ENCODE measurements at regions not wholly inside any gene's neighbourhood (a gene's known extent, or its start where the extent isn't known, plus 50 kb on each side); places are given as distances from the start of the nearest gene placed in this dataset.
"Not testable (repeated sequence)": the region's sequence is repeated elsewhere in the genome, so short reads cannot be mapped to it uniquely, and the experiment has no call there.

DNA sequence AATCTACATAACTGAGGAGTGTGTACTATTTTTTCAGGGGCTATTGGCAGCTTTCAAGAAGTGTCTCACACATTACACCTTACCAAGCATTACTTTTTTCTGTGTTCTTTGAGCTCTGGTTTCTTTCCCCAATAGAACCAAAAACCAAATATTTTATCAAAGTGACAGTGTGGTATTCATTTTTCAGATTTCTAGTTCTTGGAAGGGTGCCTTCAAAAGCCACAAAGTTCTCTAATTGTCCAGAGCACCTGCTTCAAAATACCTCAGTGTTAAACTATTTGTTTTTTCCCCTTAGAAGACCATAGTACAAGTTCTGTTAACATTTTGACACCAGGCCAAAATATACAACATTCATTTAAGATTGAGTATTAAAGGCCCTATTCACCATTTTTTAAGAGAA is 515.7 kb downstream of the ETNK1 start:
- no peak overlapping the region for H3K4me3 ChIP-seq (ENCODE audit: low read depth in 1 of 3, low read length in 3 of 3)
- TF ChIP-seq, protein P1, sequence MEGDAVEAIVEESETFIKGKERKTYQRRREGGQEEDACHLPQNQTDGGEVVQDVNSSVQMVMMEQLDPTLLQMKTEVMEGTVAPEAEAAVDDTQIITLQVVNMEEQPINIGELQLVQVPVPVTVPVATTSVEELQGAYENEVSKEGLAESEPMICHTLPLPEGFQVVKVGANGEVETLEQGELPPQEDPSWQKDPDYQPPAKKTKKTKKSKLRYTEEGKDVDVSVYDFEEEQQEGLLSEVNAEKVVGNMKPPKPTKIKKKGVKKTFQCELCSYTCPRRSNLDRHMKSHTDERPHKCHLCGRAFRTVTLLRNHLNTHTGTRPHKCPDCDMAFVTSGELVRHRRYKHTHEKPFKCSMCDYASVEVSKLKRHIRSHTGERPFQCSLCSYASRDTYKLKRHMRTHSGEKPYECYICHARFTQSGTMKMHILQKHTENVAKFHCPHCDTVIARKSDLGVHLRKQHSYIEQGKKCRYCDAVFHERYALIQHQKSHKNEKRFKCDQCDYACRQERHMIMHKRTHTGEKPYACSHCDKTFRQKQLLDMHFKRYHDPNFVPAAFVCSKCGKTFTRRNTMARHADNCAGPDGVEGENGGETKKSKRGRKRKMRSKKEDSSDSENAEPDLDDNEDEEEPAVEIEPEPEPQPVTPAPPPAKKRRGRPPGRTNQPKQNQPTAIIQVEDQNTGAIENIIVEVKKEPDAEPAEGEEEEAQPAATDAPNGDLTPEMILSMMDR (IDR thresholded peaks at IDR 0.05; ENCODE audit: low read depth, low read length, missing input control): no peak
- TF ChIP-seq NR2F2 (IDR thresholded peaks at IDR 0.05) (no peak), SP1 (IDR thresholded peaks at IDR 0.05) (no peak), RXRA (IDR thresholded peaks at IDR 0.05) (no peak), YY1 (IDR thresholded peaks at IDR 0.05) (no peak), ZBTB33 (IDR thresholded peaks at IDR 0.05) (no peak), JUND (IDR thresholded peaks at IDR 0.05) (no peak), HNF4A (conservative IDR thresholded peaks at IDR 0.05) (no peak), MAX (IDR thresholded peaks at IDR 0.05) (no peak), FOXA1 (IDR thresholded peaks at IDR 0.05) (no peak), FOXA2 (IDR thresholded peaks at IDR 0.05) (no peak), TAF1 (conservative IDR thresholded peaks at IDR 0.05) (no peak), HNF4G (IDR thresholded peaks at IDR 0.05) (no peak)
- TF ChIP-seq, protein P2, sequence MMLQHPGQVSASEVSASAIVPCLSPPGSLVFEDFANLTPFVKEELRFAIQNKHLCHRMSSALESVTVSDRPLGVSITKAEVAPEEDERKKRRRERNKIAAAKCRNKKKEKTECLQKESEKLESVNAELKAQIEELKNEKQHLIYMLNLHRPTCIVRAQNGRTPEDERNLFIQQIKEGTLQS (IDR thresholded peaks at IDR 0.05): no peak
- no peak for DNase-seq (ENCODE audit: low spot score)

DNA sequence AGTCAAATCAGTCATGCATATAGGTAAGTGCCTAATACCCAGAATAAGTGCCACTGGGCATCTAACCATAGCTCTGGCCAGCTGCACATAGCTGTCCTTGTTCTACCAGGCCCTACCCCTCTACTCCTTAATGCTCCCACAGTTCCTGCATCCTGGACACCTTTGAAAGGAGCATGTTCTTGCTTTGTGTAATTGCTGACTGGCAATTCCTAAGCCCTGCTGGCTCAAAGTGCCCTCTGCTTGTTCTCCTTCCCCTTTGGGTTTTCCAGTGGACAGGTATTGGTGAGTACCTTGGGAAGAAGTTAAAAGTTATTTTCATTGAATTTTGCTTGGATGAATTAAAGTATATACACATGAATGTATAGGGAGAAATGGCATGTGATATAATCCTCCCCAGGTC is 516.4 kb downstream of the ETNK1 start:
- no peak overlapping the region for H3K4me3 ChIP-seq (ENCODE audit: low read depth in 1 of 3, low read length in 3 of 3)
- H3K27ac ChIP-seq (ENCODE audit: low read depth in 1 of 2, low read length in 2 of 2): no peak overlapping the region
- H3K4me1 ChIP-seq (ENCODE audit: control insufficient read depth in 4 of 4, insufficient read depth in 4 of 4, low read length in 3 of 4): no peaks in the 10 kb centered on the region
- H3K9ac ChIP-seq (ENCODE audit: low read depth in 1 of 2, low read length in 2 of 2): no peak overlapping the region
- H3K36me3 ChIP-seq (ENCODE audit: control insufficient read depth in 4 of 4, insufficient read depth in 3 of 4, low read depth in 1 of 4, low read length in 3 of 4): no peaks in the 10 kb centered on the region
- no peaks in the 10 kb centered on the region for H3K27me3 ChIP-seq (ENCODE audit: control insufficient read depth in 4 of 4, insufficient read depth in 4 of 4, low read length in 3 of 4)
- H3K9me3 ChIP-seq (ENCODE audit: control insufficient read depth in 4 of 4, low read length in 3 of 4): no peaks in the 10 kb centered on the region
- TF ChIP-seq YY1 (IDR thresholded peaks at IDR 0.05) (no peak), RXRA (IDR thresholded peaks at IDR 0.05) (no peak), JUND (IDR thresholded peaks at IDR 0.05) (no peak)
- no peak for DNase-seq (ENCODE audit: low spot score)

More for the DNA sequence above, 515.7 kb downstream of the ETNK1 start:
- H3K27ac ChIP-seq (ENCODE audit: low read depth in 1 of 2, low read length in 2 of 2): no peak overlapping the region
- H3K9me3 ChIP-seq (ENCODE audit: control insufficient read depth in 4 of 4, low read length in 3 of 4): no peaks in the 10 kb centered on the region
- H3K36me3 ChIP-seq (ENCODE audit: control insufficient read depth in 4 of 4, insufficient read depth in 3 of 4, low read depth in 1 of 4, low read length in 3 of 4): no peaks in the 10 kb centered on the region
- no peaks in the 10 kb centered on the region for H3K27me3 ChIP-seq (ENCODE audit: control insufficient read depth in 4 of 4, insufficient read depth in 4 of 4, low read length in 3 of 4)
- H3K9ac ChIP-seq (ENCODE audit: low read depth in 1 of 2, low read length in 2 of 2): no peak overlapping the region
- H3K4me1 ChIP-seq (ENCODE audit: control insufficient read depth in 4 of 4, insufficient read depth in 4 of 4, low read length in 3 of 4): no peaks in the 10 kb centered on the region

GRCh38 chr12:23146070-23146469 is 521.1 kb downstream of the ETNK1 start:
- not testable (repeated sequence) for H3K27ac ChIP-seq (ENCODE audit: low read depth in 1 of 2, low read length in 2 of 2); DNase-seq (ENCODE audit: low spot score); H3K9ac ChIP-seq (ENCODE audit: low read depth in 1 of 2, low read length in 2 of 2); H3K27me3 ChIP-seq (ENCODE audit: control insufficient read depth in 4 of 4, insufficient read depth in 4 of 4, low read length in 3 of 4); H3K4me1 ChIP-seq (ENCODE audit: control insufficient read depth in 4 of 4, insufficient read depth in 4 of 4, low read length in 3 of 4); H3K4me3 ChIP-seq (ENCODE audit: low read depth in 1 of 3, low read length in 3 of 3); H3K9me3 ChIP-seq (ENCODE audit: control insufficient read depth in 4 of 4, low read length in 3 of 4); H3K36me3 ChIP-seq (ENCODE audit: control insufficient read depth in 4 of 4, insufficient read depth in 3 of 4, low read depth in 1 of 4, low read length in 3 of 4)
- WGBS: 93% methylated on average over 15 of the region's 15 CpGs

All from liver (tissue), 8 donors.